Psoas muscle (tissue), 7 donors: ENCODE measurements at regions not wholly inside any gene's neighbourhood (a gene's known extent, or its start where the extent isn't known, plus 50 kb on each side); places are given as distances from the start of the nearest gene placed in this dataset.

Experiments used
- ATAC-seq, 4 donors: fragments of 200-7000 bp; cut with Tn5 transposase; one replicate each; pipeline ENCODE4 v1.9.1; 2020; ENCODE audit warnings: moderate library complexity in 3 of 4, mild to moderate bottlenecking in 2 of 4
- DNase-seq, 2 donors: peaks; one replicate each; pipeline ENCODE4 v3.0.0-alpha.2; 2020
- H3K27ac ChIP-seq: fragments of 200-600 bp; one replicate; pipeline ENCODE4 v1.8.0; 2022
- H3K27me3 ChIP-seq, 3 donors: fragments of 200-600 bp in 1 of 3; one replicate each; pipeline versions ENCODE4 v1.6.1 to v1.8.0; 2013 to 2022; ENCODE audit warnings: low read length in 2 of 3, mild to moderate bottlenecking in 2 of 3, moderate library complexity in 1 of 3; ENCODE audit not compliant: insufficient read depth in 3 of 3
- H3K36me3 ChIP-seq, 2 donors: fragments of 200-600 bp in 1 of 2; one replicate each; pipeline versions ENCODE4 v1.6.1 to v1.8.0; 2013 to 2022; ENCODE audit warnings: low read depth in 1 of 2, mild to moderate bottlenecking in 1 of 2, moderate library complexity in 1 of 2; ENCODE audit not compliant: insufficient read depth in 1 of 2
- H3K4me1 ChIP-seq: fragments of 200-600 bp; one replicate; pipeline ENCODE4 v1.8.0; 2022
- H3K4me3 ChIP-seq: fragments of 200-600 bp; one replicate; pipeline ENCODE4 v1.8.0; 2022; ENCODE audit warnings: mild to moderate bottlenecking
- H3K9me3 ChIP-seq: fragments of 200-600 bp; one replicate; pipeline ENCODE4 v1.8.0; 2022
- CTCF ChIP-seq: fragments of 200-600 bp; IDR thresholded peaks from one replicate; pipeline ENCODE4 v1.8.0; 2022; ENCODE audit warnings: antibody characterized with exemption
- WGBS, 3 donors: extraction: QIAGEN DNeasy Blood & Tissue Kit; methylation state at CpG; one replicate each; pipeline versions ENCODE4 v1.1.6 to v1.1.7; 2013; 5-methylcytosine and 5-hydroxymethylcytosine counted together
- intact Hi-C, 2 donors: fragments of 100-400 bp; cut with DNase I; formaldehyde crosslinking; loops; one replicate each; pipeline versions ENCODE4 v1.11.0 to v1.14.2; 2022
- donor health status: healthy with polysubstance abuse.
- donor health status: DM: no; HTN: no; CAD: no; lungs with moderate emphysema.
- donor health status: Bipolar disorder and iron deficiency.
- donor health status: healthy.
- donor health status: DM: yes; HTN: yes; CAD: no.
- donor health status: DM: no; HTN: no; CAD: no.
- donor health status: DM: yes; HTN: yes; CAD: no.

GRCh38 chr5:87649455-87649854 is 236.7 kb upstream of the CCNH start:
- Histone ChIP-seq H3K27ac (no peak overlapping the region), H3K27me3 (no peaks in the 10 kb centered on the region), H3K9me3 (no peaks in the 10 kb centered on the region), H3K4me1 (no peaks in the 10 kb centered on the region), H3K36me3 (no peaks in the 10 kb centered on the region), H3K4me3 (no peak overlapping the region)
- intact Hi-C loops, result no loop called here
- no peak for TF ChIP-seq CTCF
- ATAC-seq, result no peak
- 86 to 90% (median 88%) methylated on average over 4 of the region's 4 CpGs for WGBS, 3 donors
- DNase-seq, result no peak

- H3K9me3 ChIP-seq, result no peaks in the 10 kb centered on the region
Observed at GRCh38 chr5:87645224-87645623, 232.5 kb upstream of the CCNH start.

GRCh38 chr5:87640902-87641301 is 228.2 kb upstream of the CCNH start:
- H3K4me1 ChIP-seq, result no peaks in the 10 kb centered on the region
- intact Hi-C loops, result no loop called here
- no peak overlapping the region for H3K27ac ChIP-seq
- DNase-seq, result no peak
- no peaks in the 10 kb centered on the region for H3K36me3 ChIP-seq
- H3K9me3 ChIP-seq, result no peaks in the 10 kb centered on the region
- no peak for ATAC-seq
- H3K27me3 ChIP-seq, result no peaks in the 10 kb centered on the region
- no peak overlapping the region for H3K4me3 ChIP-seq
- TF ChIP-seq CTCF, result no peak

More at GRCh38 chr5:87645224-87645623, 232.5 kb upstream of the CCNH start:
- H3K27me3 ChIP-seq, result no peaks in the 10 kb centered on the region
- H3K36me3 ChIP-seq, result no peaks in the 10 kb centered on the region
- DNase-seq (no peak), ATAC-seq (no peak)
- H3K4me1 ChIP-seq, result no peaks in the 10 kb centered on the region
- intact Hi-C loops, result no loop called here
- H3K27ac ChIP-seq, result no peak overlapping the region
- TF ChIP-seq CTCF, result no peak
- 64 to 67% (median 64%) methylated on average over 3 of the region's 3 CpGs for WGBS, 3 donors
- H3K4me3 ChIP-seq, result no peak overlapping the region

- no peak for ATAC-seq
- H3K36me3 ChIP-seq, result no peaks in the 10 kb centered on the region
- TF ChIP-seq CTCF, result no peak
- no peak overlapping the region for H3K4me3 ChIP-seq
- no peak for DNase-seq
- intact Hi-C loops, result no loop called here
- no peaks in the 10 kb centered on the region for H3K4me1 ChIP-seq
- H3K27me3 ChIP-seq, result no peaks in the 10 kb centered on the region
- 21 to 35% (median 33%) methylated on average over 1 of the region's 1 CpG for WGBS, 3 donors
- H3K27ac ChIP-seq, result no peak overlapping the region
- no peaks in the 10 kb centered on the region for H3K9me3 ChIP-seq
Observed at GRCh38 chr5:87627363-87627762, 214.6 kb upstream of the CCNH start.

GRCh38 chr5:87608385-87608784 is 195.7 kb upstream of the CCNH start:
- Histone ChIP-seq H3K27ac (no peak overlapping the region), H3K9me3 (no peaks in the 10 kb centered on the region), H3K27me3 (no peaks in the 10 kb centered on the region), H3K4me1 (no peaks in the 10 kb centered on the region), H3K36me3 (no peaks in the 10 kb centered on the region), H3K4me3 (no peak overlapping the region)
- WGBS, 3 donors, result 68 to 87% (median 71%) methylated on average over 1 of the region's 1 CpG
- no peak for DNase-seq
- ATAC-seq, result no peak
- intact Hi-C loops, result no loop called here
- no peak for TF ChIP-seq CTCF
